GM12872 (cell line): ENCODE measurements at regions not wholly inside any gene's neighbourhood (a gene's known extent, or its start where the extent isn't known, plus 50 kb on each side); places are given as distances from the start of the nearest gene placed in this dataset.

ENCODE experiments used
- TF ChIP-seq, protein P1 (sequence below): IDR thresholded peaks from 3 replicates; pipeline ENCODE4 v1.5.1; 2011; ENCODE audit warnings: low read depth, mild to moderate bottlenecking, low read length, moderate library complexity; ENCODE audit not compliant: insufficient read depth

DNA sequence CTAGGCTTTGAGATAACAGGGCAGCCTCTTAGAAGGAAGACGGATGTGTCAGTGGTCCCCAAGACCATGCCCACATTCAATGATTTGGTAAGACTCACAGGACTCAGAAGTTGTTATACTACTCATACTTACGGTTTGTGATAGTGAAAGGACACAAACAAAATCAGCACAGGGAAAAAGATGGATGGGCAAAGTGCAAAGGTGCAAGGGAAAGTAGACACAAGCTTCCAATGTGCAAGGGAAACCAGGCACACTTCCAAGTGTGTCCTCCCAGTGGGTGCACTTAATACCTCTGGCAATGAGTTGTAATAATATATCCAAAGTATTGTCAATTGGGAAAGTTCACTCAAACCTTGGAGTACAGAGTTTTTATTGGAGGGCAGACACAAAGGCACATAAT lies 53.8 kb upstream of the VCX start:
- TF ChIP-seq, protein P1, sequence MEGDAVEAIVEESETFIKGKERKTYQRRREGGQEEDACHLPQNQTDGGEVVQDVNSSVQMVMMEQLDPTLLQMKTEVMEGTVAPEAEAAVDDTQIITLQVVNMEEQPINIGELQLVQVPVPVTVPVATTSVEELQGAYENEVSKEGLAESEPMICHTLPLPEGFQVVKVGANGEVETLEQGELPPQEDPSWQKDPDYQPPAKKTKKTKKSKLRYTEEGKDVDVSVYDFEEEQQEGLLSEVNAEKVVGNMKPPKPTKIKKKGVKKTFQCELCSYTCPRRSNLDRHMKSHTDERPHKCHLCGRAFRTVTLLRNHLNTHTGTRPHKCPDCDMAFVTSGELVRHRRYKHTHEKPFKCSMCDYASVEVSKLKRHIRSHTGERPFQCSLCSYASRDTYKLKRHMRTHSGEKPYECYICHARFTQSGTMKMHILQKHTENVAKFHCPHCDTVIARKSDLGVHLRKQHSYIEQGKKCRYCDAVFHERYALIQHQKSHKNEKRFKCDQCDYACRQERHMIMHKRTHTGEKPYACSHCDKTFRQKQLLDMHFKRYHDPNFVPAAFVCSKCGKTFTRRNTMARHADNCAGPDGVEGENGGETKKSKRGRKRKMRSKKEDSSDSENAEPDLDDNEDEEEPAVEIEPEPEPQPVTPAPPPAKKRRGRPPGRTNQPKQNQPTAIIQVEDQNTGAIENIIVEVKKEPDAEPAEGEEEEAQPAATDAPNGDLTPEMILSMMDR: no peak

DNA sequence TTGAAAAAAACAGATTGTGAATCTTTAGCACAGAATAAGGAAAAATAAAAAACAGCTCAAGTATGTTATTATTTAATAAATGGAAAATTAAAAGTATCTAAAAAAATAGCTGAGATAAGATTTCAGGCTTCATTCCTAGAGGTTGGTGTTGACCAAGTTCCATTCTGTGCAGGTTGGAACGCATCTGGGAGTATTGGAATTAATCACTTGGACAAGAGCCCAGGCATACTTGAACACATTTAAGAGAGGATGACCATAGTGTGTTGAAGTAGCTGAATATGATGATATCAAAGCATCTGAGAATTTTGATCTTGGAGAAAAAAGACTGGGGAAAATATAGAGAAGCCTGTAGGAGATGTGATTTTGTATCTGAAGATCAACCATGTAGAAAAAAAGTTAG lies 54.6 kb upstream of the VCX start:
- TF ChIP-seq, protein P1: no peak

DNA sequence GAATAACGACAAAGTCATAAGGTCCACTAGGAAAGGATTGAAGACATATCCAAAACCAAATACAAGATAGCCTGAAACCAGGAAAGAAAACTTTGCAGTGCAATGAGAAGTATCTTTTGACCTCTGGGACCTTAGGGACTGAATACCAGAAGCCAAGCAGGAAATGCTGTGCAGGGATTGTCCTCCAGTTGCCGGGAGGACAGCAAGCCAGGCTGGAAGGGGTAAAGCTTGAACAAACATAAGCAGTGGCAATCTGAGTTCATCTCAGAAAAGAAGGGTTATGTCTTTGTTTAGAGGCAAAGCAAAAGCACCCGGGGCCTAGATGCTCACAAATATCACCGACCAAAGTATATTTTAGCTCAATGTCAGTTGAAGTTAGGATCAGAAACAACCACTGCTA lies 55.3 kb upstream of the VCX start:
- TF ChIP-seq, protein P1: no peak

DNA sequence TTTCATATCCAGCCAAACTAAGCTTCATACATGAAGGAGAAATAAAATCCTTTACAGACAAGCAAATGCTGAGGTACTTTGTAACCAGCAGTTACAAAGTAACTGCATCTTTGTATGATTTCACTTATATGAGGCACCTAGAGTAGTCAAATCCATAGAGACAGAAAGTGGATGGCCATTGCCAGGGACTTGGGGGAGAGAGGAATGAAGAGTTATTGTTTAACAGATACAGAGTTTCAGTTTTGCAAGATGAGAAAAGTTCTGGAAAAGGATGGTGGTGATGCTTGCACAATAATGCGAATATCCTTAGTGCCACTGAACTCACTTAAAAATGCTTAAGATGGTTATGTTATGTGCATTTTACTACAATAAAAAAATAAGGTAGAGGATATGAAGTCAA lies 58.4 kb upstream of the VCX start:
- TF ChIP-seq, protein P1: no peak

- TF ChIP-seq, protein P1: no peak
These were observed 63.3 kb upstream of the VCX start for GRCh38 chrX:7779644-7780043.

DNA sequence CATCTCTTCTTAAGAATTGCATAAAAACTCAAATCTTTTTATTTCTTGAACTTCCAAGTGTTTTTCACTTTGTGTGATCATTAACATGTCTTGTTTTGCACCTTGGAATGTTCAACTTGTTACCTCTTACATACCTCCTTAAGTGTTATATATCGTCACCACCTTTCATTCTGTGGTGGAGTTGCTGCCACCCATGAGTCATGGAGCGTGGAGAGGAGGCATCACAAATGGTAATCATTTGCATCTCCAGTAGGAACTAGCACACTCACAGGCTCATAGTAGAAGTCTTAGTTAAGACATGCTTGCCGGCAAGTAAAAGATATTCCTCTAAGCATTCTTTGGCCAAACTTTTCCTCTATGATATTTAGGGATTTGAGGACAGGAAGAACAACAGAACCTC lies 67.0 kb upstream of the VCX start:
- TF ChIP-seq, protein P1: no peak

GRCh38 chrX:7771788-7772438 lies 71.1 kb upstream of the VCX start:
- TF ChIP-seq, protein P1: no peak
